Forelimb muscle (tissue), 1 donor: ENCODE measurements at regions not wholly inside any gene's neighbourhood (a gene's known extent, or its start where the extent isn't known, plus 50 kb on each side); places are given as distances from the start of the nearest gene placed in this dataset.
"Not testable (repeated sequence)": the region's sequence is repeated elsewhere in the genome, so short reads cannot be mapped to it uniquely, and the experiment has no call there.

ENCODE experiments used
- DNase-seq: peaks from one replicate; pipeline ENCODE4 v3.0.0-alpha.2; 2013; ENCODE audit warnings: low read depth

GRCh38 chr6:74410630-74411029, 714.6 kb downstream of the CD109 start:
- DNase-seq = no peak

- DNase-seq = peak; percentile 62
These were observed 713.4 kb downstream of the CD109 start for GRCh38 chr6:74409447-74409846.

DNA sequence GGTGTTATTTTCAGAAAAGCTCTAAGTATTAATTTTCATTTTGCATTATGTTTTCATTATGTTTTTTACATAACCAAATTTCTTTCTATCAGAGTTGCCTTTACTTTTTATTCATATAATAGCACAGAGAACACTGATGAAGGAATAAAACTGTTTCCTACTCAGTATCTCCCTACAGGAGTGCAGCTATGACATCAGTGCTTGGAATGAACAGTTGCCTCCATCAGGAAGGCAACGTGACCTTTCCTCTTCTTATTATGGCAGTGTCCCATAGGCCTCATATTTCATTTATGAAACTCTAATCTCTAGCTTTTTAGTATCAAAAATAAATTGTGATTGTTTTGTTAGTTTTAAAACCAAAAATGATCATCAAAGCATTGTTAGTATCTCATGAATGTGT, 712.8 kb downstream of the CD109 start:
- no peak for DNase-seq

GRCh38 chr6:74404366-74404765, 708.4 kb downstream of the CD109 start:
- DNase-seq = no peak

DNA sequence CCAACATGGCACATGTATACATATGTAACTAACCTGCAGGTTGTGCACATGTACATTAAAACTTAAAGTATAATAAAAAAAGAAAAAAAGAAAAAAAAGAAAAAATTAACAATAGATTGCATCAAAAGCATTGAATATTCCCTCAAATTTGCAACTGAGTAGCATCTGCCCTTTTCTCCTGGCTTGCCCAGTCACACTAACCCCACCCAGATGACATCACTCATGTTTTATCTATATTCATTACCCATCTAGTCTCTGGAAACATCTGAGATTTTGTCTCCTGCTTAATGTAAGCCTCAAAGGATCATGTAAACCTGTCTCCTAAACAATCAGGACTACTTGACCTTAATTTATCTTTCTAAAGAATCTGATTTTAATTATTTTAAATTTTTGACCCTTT, 706.8 kb downstream of the CD109 start:
- DNase-seq = no peak

DNA sequence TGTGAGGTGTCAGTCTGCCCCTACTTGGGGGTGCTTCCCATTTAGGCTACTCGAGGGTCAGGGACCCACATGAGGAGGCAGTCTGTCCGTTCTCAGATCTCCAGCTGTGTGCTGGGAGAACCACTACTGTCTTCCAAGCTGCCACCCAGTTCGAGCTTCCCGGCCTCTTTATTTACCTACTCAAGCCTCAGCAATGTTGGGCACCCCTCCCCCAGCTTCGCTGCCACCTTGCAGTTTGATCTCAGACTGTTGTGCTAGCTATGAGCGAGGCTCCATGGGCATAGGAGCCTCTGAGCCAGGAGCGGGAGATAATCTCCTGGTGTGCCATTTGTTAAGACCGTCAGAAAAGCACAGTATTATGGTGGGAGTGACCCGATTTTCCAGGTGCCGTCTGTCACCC, 682.4 kb downstream of the CD109 start:
- not testable (repeated sequence) for DNase-seq

GRCh38 chr6:74369556-74369993, 673.6 kb downstream of the CD109 start:
- DNase-seq = no peak

DNA sequence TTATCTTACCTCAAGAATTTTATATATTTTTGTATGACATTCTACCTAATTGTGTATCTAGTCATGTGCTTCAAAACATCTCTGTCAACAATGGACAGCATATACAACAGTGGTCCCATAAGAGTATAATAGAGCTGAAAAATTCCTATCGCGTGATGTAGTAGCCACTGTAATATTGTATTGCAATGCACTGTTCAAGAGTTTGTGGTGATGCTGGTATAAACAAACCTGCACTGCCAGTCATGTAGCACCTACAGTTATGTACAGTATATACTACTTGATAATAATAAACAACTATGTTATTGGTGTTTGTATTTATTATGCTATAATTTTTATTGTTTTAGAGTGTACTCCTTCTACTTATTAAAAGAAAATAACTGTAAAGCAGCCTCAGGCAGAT, 672.7 kb downstream of the CD109 start:
- DNase-seq = no peak

GRCh38 chr6:74366634-74367033, 670.6 kb downstream of the CD109 start:
- DNase-seq = no peak

DNA sequence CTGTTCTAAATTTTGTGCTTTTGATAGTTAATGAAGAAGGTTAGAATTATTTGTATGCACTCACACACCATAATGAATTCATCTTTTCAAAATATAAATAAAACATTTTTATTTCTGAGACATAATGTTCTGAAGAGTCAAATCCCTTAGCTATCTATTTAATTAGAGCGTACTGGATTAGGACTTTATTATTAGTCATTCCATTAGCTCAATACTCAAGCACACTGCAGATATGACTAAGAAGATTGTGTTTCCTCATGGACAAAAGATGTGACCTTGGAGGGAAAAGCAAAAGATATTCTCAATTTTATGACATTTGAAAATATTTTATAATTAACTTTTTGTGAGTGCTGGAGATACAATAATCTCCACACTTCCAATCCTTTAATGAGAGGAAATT, 666.4 kb downstream of the CD109 start:
- DNase-seq = no peak

DNA sequence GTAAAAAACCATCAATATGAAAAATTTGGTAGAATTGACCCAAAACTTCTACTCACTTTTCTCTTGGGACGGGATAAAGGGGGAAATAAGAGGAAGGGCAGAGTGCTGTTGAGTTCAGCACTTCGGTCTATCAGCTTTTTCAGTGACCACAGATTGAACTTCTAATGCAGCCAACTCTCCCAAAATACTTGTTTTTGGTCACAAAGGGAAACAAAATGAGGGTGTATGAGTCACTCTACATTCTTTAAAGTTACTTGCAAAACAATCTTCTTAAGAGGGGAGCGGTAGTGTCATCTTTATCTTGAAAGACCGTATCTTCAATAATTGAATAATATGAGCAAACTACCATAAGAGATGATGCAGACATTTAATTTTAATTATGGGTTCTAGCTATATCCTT, 661.3 kb downstream of the CD109 start:
- DNase-seq = no peak

DNA sequence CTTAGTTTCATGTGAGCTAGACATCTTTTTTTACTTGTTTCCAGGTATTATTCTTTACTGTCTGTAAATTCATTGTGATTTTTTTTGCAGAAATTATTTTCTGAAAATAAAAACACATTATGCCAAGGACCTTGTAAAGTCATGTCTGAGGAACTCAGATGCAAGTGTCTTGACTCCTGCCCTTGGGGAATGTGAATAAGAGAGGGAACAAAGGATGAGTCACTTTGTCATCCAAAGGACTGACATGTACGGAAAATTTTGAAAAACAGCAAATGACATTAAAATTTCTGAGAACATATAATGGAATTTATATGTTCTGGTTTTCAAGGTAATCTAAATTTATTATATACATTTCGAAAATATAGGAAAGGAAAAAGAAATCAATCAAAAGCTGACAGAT, 660.4 kb downstream of the CD109 start:
- DNase-seq = no peak

GRCh38 chr6:74346936-74347535, 651.0 kb downstream of the CD109 start:
- peak; percentile 60 for DNase-seq

- no peak for DNase-seq
These were observed 647.8 kb downstream of the CD109 start for GRCh38 chr6:74343804-74344203.

GRCh38 chr6:74343321-74343720, 647.3 kb downstream of the CD109 start:
- DNase-seq = not testable (repeated sequence)

GRCh38 chr6:74334722-74335121, 638.7 kb downstream of the CD109 start:
- no peak for DNase-seq

- DNase-seq = no peak
These were observed 637.4 kb downstream of the CD109 start for GRCh38 chr6:74333406-74333805.

DNA sequence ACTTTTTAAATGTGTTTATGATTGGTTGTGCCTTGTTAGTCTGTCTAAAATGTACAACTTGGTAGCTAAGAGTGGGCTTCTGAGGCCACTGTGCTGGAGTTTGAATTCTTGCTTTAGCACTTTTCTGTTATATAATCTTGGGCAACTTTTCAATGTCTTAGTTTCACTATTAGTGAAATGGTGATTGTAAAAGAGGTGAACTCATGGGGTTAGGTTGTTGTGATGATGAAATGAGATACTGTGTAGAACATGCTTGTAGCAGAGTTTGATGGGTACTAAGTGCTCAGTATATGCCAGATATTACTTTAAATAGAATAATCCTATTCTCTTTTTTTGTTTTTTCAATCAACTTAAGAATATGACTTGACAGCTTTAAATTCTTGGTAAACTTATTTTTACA, 624.7 kb downstream of the CD109 start:
- no peak for DNase-seq

DNA sequence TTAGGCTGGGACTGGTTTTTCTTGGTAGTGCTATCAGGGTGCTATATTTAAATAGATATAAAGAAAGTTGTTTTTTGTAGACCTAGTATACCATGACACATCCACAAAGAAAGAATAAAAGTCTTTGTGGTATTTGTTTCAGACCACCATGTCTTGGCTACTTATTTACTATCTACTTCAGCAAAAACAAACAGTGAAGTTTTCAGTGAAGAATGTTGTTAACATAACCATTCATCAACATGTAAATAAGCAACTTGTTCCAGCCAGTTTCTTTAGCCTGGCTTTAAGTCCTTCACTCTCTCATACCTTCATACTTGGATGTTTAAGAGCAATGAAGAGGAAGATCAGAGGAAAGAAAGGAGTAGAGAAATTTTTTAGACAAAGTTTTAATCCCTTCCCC, 624.1 kb downstream of the CD109 start:
- no peak for DNase-seq

DNA sequence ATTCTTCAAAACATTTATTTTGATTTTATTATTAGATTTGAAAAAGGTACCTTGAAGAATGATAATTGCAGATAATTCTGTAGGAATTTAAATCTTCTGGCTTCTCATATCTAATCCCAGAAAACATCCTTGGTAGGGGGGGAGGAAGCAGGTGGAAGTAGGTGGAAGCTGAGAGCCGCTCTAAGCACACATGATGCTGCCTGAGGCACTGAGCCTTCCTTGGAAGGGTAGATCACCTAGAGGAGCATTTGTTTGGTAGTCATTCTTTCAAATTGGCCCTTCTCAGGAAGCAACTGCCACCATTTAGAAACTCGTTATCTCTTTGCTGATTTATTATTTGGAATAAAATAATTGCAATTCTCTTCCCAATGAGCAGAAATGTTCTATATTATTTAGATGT, 623.3 kb downstream of the CD109 start:
- no peak for DNase-seq

- no peak for DNase-seq
These were observed 622.7 kb downstream of the CD109 start for GRCh38 chr6:74318738-74319137.

DNA sequence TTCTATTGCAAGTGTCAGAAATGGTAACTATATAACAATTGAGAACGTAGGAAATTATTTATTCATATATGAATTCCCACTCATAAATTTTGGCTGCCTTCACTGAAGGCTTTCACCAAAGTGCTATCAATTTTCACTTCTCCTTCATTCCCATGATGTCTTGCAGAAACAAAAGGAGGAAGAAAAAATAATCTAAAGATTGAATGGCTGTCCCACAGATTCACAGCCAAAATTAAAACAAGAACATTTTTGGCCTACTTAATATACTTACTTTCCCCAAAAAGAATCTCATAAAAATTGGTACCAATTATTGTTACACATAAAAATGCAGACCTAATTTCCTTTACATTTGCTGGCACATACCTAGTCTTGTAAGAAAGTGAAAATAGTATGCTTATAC, 616.1 kb downstream of the CD109 start:
- no peak for DNase-seq

- no peak for DNase-seq
These were observed 615.4 kb downstream of the CD109 start for GRCh38 chr6:74311431-74311830.

GRCh38 chr6:74289884-74290283, 593.9 kb downstream of the CD109 start:
- DNase-seq = no peak
